ENCODE measurements at regions not wholly inside any gene's neighbourhood (a gene's known extent, or its start where the extent isn't known, plus 50 kb on each side); places are given as distances from the start of the nearest gene placed in this dataset.

DNA sequence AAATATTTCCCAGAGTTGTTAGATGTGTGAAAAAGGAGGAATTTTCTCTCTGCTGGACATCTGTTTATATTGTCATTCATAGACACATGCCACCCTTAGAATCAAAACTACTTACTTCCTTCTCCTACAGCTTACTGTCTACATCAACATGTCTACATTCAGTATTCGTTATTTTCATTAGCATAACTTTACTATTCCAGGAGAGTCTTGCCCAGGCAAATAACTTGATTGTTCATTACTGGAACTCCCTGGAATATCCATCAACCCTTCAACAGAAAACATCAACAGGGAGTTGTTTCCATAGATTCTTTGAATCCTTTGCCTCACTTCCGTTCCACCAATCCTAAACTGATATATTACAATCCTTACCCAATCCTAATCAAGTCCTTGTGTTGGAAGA, 457.5 kb upstream of the ZNF608 start:
- CTCF ChIA-PET = no interaction called here
- dilution Hi-C loops (cut with MboI; ENCODE audit: extremely low pct_ligation_motif_present, low sequenced_read_pairs) = no loop called here

DNA sequence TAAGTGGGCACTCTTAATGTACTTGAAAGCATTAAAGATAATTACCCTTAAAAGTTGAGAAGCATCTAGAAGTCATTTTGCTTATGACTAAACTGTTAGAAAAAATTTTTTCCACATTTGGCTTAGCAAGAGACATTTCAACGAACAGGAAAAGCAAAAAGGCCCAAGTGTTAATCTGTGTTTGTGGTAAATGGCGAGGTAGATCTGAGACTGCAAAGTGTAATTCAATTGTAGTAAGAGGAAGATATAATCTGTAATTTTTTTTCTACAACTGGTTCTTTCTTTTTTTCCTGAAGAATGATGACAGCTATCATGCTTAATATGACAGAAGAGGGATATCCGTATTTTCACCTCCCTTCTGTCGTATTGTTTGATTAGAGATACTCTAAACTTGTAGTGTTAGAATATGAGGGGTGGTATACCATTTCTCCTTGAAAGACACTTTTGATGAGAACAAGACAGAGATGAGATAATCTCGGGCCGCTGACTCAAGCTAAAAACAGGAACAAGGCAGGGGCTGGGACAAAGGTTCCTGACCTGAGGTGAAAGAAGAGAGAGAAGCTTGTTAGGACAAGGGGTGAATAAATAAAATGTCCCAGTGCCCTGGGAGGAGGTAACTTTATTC, 459.3 kb upstream of the ZNF608 start:
- dilution Hi-C loops (cut with MboI; ENCODE audit: extremely low pct_ligation_motif_present, low sequenced_read_pairs) (no loop called here), intact Hi-C loops (cut with micrococcal nuclease) (loop anchor here (10.0 kb wide), 1 partner anchor 301 kb away; no protein-coding TSS in a partner anchor)
- Histone ChIP-seq H4K20me1 (replicated peaks; ENCODE audit: control insufficient read depth, extremely low read depth, insufficient read depth, low read length) (no peaks in the 10 kb centered on the region), H3K9me1 (replicated peaks; ENCODE audit: control insufficient read depth, extremely low read depth, insufficient read depth, low read length) (no peaks in the 10 kb centered on the region), H2AFZ (ENCODE audit: low read depth, low read length) (no peak overlapping the region), H3K79me2 (ENCODE audit: control insufficient read depth, insufficient read depth, low read length) (no peaks in the 10 kb centered on the region), H3K9me3 (replicated peaks; ENCODE audit: control insufficient read depth, insufficient read depth, low read length) (no peaks in the 10 kb centered on the region), H3K4me3 (replicated peaks in 1 of 3; ENCODE audit: insufficient read depth in 1 of 3, low read depth in 1 of 3, low read length in 3 of 3) (no peak overlapping the region), H3K36me3 (ENCODE audit: control insufficient read depth in 2 of 2, extremely low read depth in 1 of 2, insufficient read depth in 2 of 2, low read length in 2 of 2) (no peaks in the 10 kb centered on the region), H3K4me1 (ENCODE audit: control insufficient read depth, extremely low read depth, insufficient read depth, low read length) (no peaks in the 10 kb centered on the region), H3K4me2 (ENCODE audit: insufficient read depth, low read length) (no peak overlapping the region), H3K27me3 (ENCODE audit: control insufficient read depth in 2 of 2, insufficient read depth in 2 of 2, low read length in 2 of 2) (no peaks in the 10 kb centered on the region), H3K9ac (replicated peaks; ENCODE audit: extremely low read depth, insufficient read depth, low read length) (no peak overlapping the region), H3K27ac (ENCODE audit: insufficient read depth, low read depth, low read length) (no peak overlapping the region)
- no peak for FAIRE-seq
- CTCF ChIA-PET = no interaction called here
- no TSS peak for BruUV-seq (replicated peaks)
- POLR2A ChIA-PET = no interaction called here
- TF ChIP-seq JUN (IDR thresholded peaks at IDR 0.05; ENCODE audit: borderline replicate concordance, insufficient read depth, insufficient read length, low read depth) (no peak), GATA2 (IDR thresholded peaks at IDR 0.05; ENCODE audit: insufficient read depth, insufficient read length, low read depth, low read length) (no peak), EZH2 (IDR thresholded peaks at IDR 0.05; ENCODE audit: borderline replicate concordance, low read depth, low read length, severe bottlenecking) (no peak), MYC (IDR thresholded peaks at IDR 0.05; ENCODE audit: low read depth, low read length) (no peak), POLR2AphosphoS5 (IDR thresholded peaks at IDR 0.05; ENCODE audit: insufficient read depth, low read depth, low read length) (no peak), POLR2A (IDR thresholded peaks at IDR 0.05; ENCODE audit: low read depth, low read length) (no peak), FOS (IDR thresholded peaks at IDR 0.05; ENCODE audit: borderline replicate concordance, insufficient read depth, low read length) (no peak)
- TF ChIP-seq, protein P1, sequence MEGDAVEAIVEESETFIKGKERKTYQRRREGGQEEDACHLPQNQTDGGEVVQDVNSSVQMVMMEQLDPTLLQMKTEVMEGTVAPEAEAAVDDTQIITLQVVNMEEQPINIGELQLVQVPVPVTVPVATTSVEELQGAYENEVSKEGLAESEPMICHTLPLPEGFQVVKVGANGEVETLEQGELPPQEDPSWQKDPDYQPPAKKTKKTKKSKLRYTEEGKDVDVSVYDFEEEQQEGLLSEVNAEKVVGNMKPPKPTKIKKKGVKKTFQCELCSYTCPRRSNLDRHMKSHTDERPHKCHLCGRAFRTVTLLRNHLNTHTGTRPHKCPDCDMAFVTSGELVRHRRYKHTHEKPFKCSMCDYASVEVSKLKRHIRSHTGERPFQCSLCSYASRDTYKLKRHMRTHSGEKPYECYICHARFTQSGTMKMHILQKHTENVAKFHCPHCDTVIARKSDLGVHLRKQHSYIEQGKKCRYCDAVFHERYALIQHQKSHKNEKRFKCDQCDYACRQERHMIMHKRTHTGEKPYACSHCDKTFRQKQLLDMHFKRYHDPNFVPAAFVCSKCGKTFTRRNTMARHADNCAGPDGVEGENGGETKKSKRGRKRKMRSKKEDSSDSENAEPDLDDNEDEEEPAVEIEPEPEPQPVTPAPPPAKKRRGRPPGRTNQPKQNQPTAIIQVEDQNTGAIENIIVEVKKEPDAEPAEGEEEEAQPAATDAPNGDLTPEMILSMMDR (IDR thresholded peaks at IDR 0.05; ENCODE audit: extremely low read depth in 1 of 2, insufficient read depth in 1 of 2, low read depth in 1 of 2, low read length in 2 of 2) = no peak
- TF ChIP-seq, protein P2, sequence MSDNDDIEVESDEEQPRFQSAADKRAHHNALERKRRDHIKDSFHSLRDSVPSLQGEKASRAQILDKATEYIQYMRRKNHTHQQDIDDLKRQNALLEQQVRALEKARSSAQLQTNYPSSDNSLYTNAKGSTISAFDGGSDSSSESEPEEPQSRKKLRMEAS (IDR thresholded peaks at IDR 0.05; ENCODE audit: insufficient read depth, insufficient read length) = no peak
- DNase-seq (ENCODE audit: low read depth, low spot score) = no peak

More for the DNA sequence above, 457.5 kb upstream of the ZNF608 start:
- FAIRE-seq (no peak), DNase-seq (ENCODE audit: low read depth, low spot score) (no peak)
- no peaks in the 10 kb centered on the region for H3K9me1 ChIP-seq (replicated peaks; ENCODE audit: control insufficient read depth, extremely low read depth, insufficient read depth, low read length)
- TF ChIP-seq, protein P2 (IDR thresholded peaks at IDR 0.05; ENCODE audit: insufficient read depth, insufficient read length) = no peak
- TF ChIP-seq MYC (IDR thresholded peaks at IDR 0.05; ENCODE audit: low read depth, low read length) = no peak
- TF ChIP-seq, protein P1 (IDR thresholded peaks at IDR 0.05; ENCODE audit: extremely low read depth in 1 of 2, insufficient read depth in 1 of 2, low read depth in 1 of 2, low read length in 2 of 2) = no peak
- TF ChIP-seq POLR2AphosphoS5 (IDR thresholded peaks at IDR 0.05; ENCODE audit: insufficient read depth, low read depth, low read length) = no peak
- no peaks in the 10 kb centered on the region for H3K4me1 ChIP-seq (ENCODE audit: control insufficient read depth, extremely low read depth, insufficient read depth, low read length)
- no peaks in the 10 kb centered on the region for H3K79me2 ChIP-seq (ENCODE audit: control insufficient read depth, insufficient read depth, low read length)
- no TSS peak for BruUV-seq (replicated peaks)
- intact Hi-C loops (cut with micrococcal nuclease) = loop anchor here (10.0 kb wide), 1 partner anchor 299 kb away; no protein-coding TSS in a partner anchor
- H2AFZ ChIP-seq (ENCODE audit: low read depth, low read length) = no peak overlapping the region
- no peak overlapping the region for H3K27ac ChIP-seq (ENCODE audit: insufficient read depth, low read depth, low read length)
- H4K20me1 ChIP-seq (replicated peaks; ENCODE audit: control insufficient read depth, extremely low read depth, insufficient read depth, low read length) = no peaks in the 10 kb centered on the region
- no peak overlapping the region for H3K9ac ChIP-seq (replicated peaks; ENCODE audit: extremely low read depth, insufficient read depth, low read length)
- H3K4me3 ChIP-seq (replicated peaks in 1 of 3; ENCODE audit: insufficient read depth in 1 of 3, low read depth in 1 of 3, low read length in 3 of 3) = no peak overlapping the region
- no peaks in the 10 kb centered on the region for H3K27me3 ChIP-seq (ENCODE audit: control insufficient read depth in 2 of 2, insufficient read depth in 2 of 2, low read length in 2 of 2)
- H3K4me2 ChIP-seq (ENCODE audit: insufficient read depth, low read length) = no peak overlapping the region
- no peaks in the 10 kb centered on the region for H3K9me3 ChIP-seq (replicated peaks; ENCODE audit: control insufficient read depth, insufficient read depth, low read length)
- POLR2A ChIA-PET = no interaction called here
- no peaks in the 10 kb centered on the region for H3K36me3 ChIP-seq (ENCODE audit: control insufficient read depth in 2 of 2, extremely low read depth in 1 of 2, insufficient read depth in 2 of 2, low read length in 2 of 2)

Measured in endothelial cell of umbilical vein (primary cell).